HepG2 (cell line): ENCODE measurements at regions not wholly inside any gene's neighbourhood (a gene's known extent, or its start where the extent isn't known, plus 50 kb on each side); places are given as distances from the start of the nearest gene placed in this dataset.

Source experiments
- DMAP1 ChIP-seq: IDR thresholded peaks from 2 replicates; pipeline ENCODE4 v1.6.1; 2016
- EP300 ChIP-seq, 3 experiments: sonication (generic) in 1 of 3; formaldehyde crosslinking in 1 of 3; IDR thresholded peaks; 2 replicates each; pipeline versions ENCODE4 v1.5.1 to v1.6.1; 2011 to 2020; ENCODE audit warnings: low read depth in 2 of 3, low read length in 2 of 3, borderline replicate concordance in 1 of 3, improper control_type of control experiment in 1 of 3, mild to moderate bottlenecking in 1 of 3, missing genetic modification reagents in 1 of 3, moderate library complexity in 1 of 3
- KDM1A ChIP-seq: IDR thresholded peaks from 2 replicates; pipeline ENCODE4 v1.6.1; 2016; ENCODE audit warnings: missing compliant biosample characterization
- THAP11 ChIP-seq: IDR thresholded peaks from 2 replicates; pipeline ENCODE4 v1.6.1; 2016; ENCODE audit warnings: missing biosample characterization, missing genetic modification reagents

GRCh38 chr1:231107600-231108326, 54.1 kb upstream of the TRIM67 start:
- TF ChIP-seq KDM1A (CRISPR knock-in tag), result no peak
- no peak for TF ChIP-seq THAP11 (CRISPR knock-in tag)
- no peak for TF ChIP-seq DMAP1 (CRISPR knock-in tag)
- no peak for TF ChIP-seq EP300 (IDR thresholded peaks at IDR 0.05; ENCODE audit: low read depth in 2 of 2, low read length in 2 of 2)
- TF ChIP-seq EP300 (CRISPR knock-in tag; IDR thresholded peaks at IDR 0.05; ENCODE audit: borderline replicate concordance), result no peak
